Head of caudate nucleus (tissue), 42 donors: ENCODE measurements at regions not wholly inside any gene's neighbourhood (a gene's known extent, or its start where the extent isn't known, plus 50 kb on each side); places are given as distances from the start of the nearest gene placed in this dataset.

Experiments
- DNase-seq, 42 donors: peaks; one replicate each; pipeline versions ENCODE4 v3.0.0 to v3.0.0-alpha.2; 2020 to 2021; ENCODE audit warnings: mixed read lengths in 7 of 42
- intact Hi-C: fragments of 100-400 bp; cut with DNase I; formaldehyde crosslinking; loops from one replicate; pipeline ENCODE4 v1.15.0; 2022

GRCh38 chr12:17829813-17830212 is 260.2 kb downstream of the RERGL start:
- intact Hi-C loops, result no loop called here
- DNase-seq, result no peak

GRCh38 chr12:17818931-17819330 is 271.1 kb downstream of the RERGL start:
- no peak for DNase-seq
- intact Hi-C loops, result no loop called here

- DNase-seq, result no peak
- intact Hi-C loops, result no loop called here
Observed at GRCh38 chr12:17810399-17810798, 279.6 kb downstream of the RERGL start.

GRCh38 chr12:17809206-17809605 is 280.8 kb downstream of the RERGL start:
- intact Hi-C loops, result no loop called here
- DNase-seq, result no peak

GRCh38 chr12:17802657-17803641 is 287.0 kb downstream of the RERGL start:
- intact Hi-C loops, result no loop called here
- no peak for DNase-seq

GRCh38 chr12:17793854-17794253 is 296.1 kb downstream of the RERGL start:
- intact Hi-C loops, result no loop called here
- DNase-seq, result no peak

GRCh38 chr12:17778242-17778641 is 311.8 kb downstream of the RERGL start:
- intact Hi-C loops, result no loop called here
- DNase-seq, result no peak

GRCh38 chr12:17763366-17763765 is 326.6 kb downstream of the RERGL start:
- intact Hi-C loops, result no loop called here

GRCh38 chr12:17759982-17760381 is 330.0 kb downstream of the RERGL start:
- DNase-seq, result no peak
- intact Hi-C loops, result no loop called here

More at GRCh38 chr12:17763366-17763765, 326.6 kb downstream of the RERGL start:
- no peak for DNase-seq
